CD4-positive, alpha-beta T cell (primary cell): ENCODE measurements at regions not wholly inside any gene's neighbourhood (a gene's known extent, or its start where the extent isn't known, plus 50 kb on each side); places are given as distances from the start of the nearest gene placed in this dataset.
"Not testable (repeated sequence)": the region's sequence is repeated elsewhere in the genome, so short reads cannot be mapped to it uniquely, and the experiment has no call there.

Source experiments
- ATAC-seq: fragments of 200-7000 bp; cut with Tn5 transposase; one replicate; pipeline ENCODE4 v1.10.0; 2022; ENCODE audit warnings: mild to moderate bottlenecking; ENCODE audit not compliant: poor library complexity
- CTCF ChIA-PET: fragments of 350-600 bp; sonication (Branson Sonifier 250); formaldehyde crosslinking; loops from one replicate; lab custom pipeline; 2021; ENCODE audit warnings: antibody characterized with exemption, inconsistent platforms; lab: Charles Lee
- POLR2A ChIA-PET: fragments of 350-600 bp; sonication (Branson Sonifier 250); formaldehyde crosslinking; loops from one replicate; lab custom pipeline; 2021; ENCODE audit warnings: antibody characterized with exemption, inconsistent platforms; lab: Charles Lee
- DNase-seq, 14 experiments: peaks; one replicate each; pipeline ENCODE4 v3.0.0-alpha.2; 2013 to 2020; ENCODE audit warnings: mixed read lengths in 2 of 14
- H3K27ac ChIP-seq, 2 donors: one replicate each; pipeline versions ENCODE4 v1.5.1 to v1.7.0; 2013; ENCODE audit warnings: low read length in 2 of 2, low read depth in 1 of 2, mild to moderate bottlenecking in 1 of 2
- H3K27me3 ChIP-seq, 2 experiments: 1 replicate in 1 of 2; 2 replicates in 1 of 2; pipeline versions ENCODE4 v1.6.1 to v1.7.0; 2013; ENCODE audit warnings: low read length in 2 of 2, control low read depth in 1 of 2, mild to moderate bottlenecking in 1 of 2, moderate library complexity in 1 of 2; ENCODE audit not compliant: insufficient read depth in 2 of 2, control insufficient read depth in 1 of 2
- H3K36me3 ChIP-seq: one replicate; pipeline ENCODE4 v1.6.1; 2013; ENCODE audit warnings: low read length, control low read depth; ENCODE audit not compliant: insufficient read depth
- H3K4me1 ChIP-seq: one replicate; pipeline ENCODE4 v1.6.1; 2013; ENCODE audit warnings: low read length, control low read depth; ENCODE audit not compliant: insufficient read depth
- H3K4me3 ChIP-seq: one replicate; pipeline ENCODE4 v1.5.1; 2013; ENCODE audit warnings: mild to moderate bottlenecking, low read length, moderate library complexity
- H3K9me3 ChIP-seq, 2 experiments: 1 replicate in 1 of 2; 2 replicates in 1 of 2; pipeline versions ENCODE4 v1.6.1 to v1.7.0; 2013; ENCODE audit warnings: low read length in 2 of 2, mild to moderate bottlenecking in 2 of 2, control low read depth in 1 of 2, moderate library complexity in 1 of 2; ENCODE audit not compliant: control insufficient read depth in 1 of 2, insufficient read depth in 1 of 2
- H3K27ac Mint-ChIP-seq: one replicate; pipeline ENCODE4 v1.8.0; 2020; ENCODE audit warnings: mixed read lengths
- H3K27me3 Mint-ChIP-seq: one replicate; pipeline ENCODE4 v1.8.0; 2021; ENCODE audit warnings: mixed read lengths
- H3K36me3 Mint-ChIP-seq: one replicate; pipeline ENCODE4 v1.8.0; 2021; ENCODE audit warnings: low read depth, mixed read lengths
- H3K4me1 Mint-ChIP-seq: one replicate; pipeline ENCODE4 v1.8.0; 2021; ENCODE audit warnings: low read depth, mixed read lengths
- H3K4me3 Mint-ChIP-seq: one replicate; pipeline ENCODE4 v1.8.0; 2020; ENCODE audit warnings: mild to moderate bottlenecking, mixed read lengths
- H3K9me3 Mint-ChIP-seq: one replicate; pipeline ENCODE4 v1.8.0; 2020; ENCODE audit warnings: mixed read lengths
- intact Hi-C, 2 experiments: fragments of 100-400 bp; cut with DNase I in 1 of 2; cut with micrococcal nuclease in 1 of 2; formaldehyde crosslinking; loops; one replicate each; pipeline versions ENCODE4 v1.15.1 to v1.9.0; 2023 to 2025; cut with DNase I, micrococcal nuclease

DNA sequence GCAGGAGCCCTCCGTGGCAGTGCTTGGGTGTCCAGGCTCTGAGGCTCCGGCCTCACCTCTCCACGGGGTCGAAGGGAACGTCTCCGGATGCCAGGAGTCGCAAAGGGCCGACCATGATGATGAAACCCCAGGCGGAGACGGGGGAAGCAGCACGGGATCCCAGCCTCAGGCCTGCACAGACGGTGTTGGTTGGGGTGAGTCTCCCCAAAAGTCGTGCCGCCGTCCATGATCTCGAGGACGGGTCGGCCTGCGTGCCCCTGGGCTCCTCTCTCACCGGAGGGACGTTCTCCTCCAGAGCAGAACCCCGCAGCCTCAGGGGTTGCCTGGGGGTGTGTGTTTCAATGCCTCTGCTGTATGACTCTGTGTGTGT, 100.6 kb upstream of the FOXD4L5 start:
- not testable (repeated sequence) for H3K27ac Mint-ChIP-seq

DNA sequence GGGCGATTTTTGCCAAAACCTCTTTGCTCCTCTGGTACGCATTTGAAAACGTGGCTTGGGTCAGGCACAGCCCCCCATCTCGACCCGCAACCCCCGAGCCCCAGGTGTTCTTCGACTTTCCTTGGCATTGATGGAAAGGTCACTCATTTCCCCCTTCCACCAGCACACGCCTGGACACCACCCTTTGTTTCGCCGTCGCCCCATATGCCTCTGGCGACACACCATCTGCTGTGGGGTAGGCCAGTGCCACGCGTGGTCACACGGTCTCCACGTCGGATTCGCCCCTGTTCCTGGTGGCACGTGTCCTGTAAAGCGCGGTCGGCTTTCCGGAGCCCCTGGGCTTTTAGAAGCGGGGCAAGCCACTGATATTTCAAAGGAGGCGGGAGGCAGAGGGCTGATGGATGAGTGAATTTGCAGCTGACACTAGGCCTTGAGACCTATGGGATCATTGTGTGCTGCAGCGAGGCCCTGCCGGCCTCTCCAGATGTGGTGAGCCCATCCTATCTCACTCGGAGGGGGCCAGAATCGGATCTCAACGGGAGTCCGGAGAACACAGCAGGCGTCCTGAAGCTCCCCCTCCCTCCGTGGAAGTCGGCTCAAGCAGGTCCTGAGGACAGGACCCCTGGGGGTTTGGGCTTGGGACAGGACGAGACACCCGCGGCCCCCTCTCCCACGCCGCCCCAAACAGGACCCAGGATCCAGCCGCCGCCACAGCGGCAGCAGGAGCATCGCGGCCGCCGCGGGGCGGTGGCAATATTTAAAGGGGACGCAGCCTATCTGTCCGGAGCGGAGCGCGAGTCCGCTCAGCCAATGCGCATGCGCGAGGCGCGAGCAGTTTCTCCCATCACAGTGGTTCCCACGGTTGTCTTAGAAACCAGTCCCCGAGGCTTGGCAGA, 100.0 kb upstream of the FOXD4L5 start:
- H3K4me1 ChIP-seq, H3K4me3 Mint-ChIP-seq, intact Hi-C loops, H3K27me3 Mint-ChIP-seq, H3K4me1 Mint-ChIP-seq, H3K27ac ChIP-seq, H3K4me3 ChIP-seq, H3K27me3 ChIP-seq, CTCF ChIA-PET, DNase-seq, ATAC-seq, POLR2A ChIA-PET, H3K36me3 Mint-ChIP-seq, H3K36me3 ChIP-seq, H3K9me3 Mint-ChIP-seq, H3K27ac Mint-ChIP-seq: not testable (repeated sequence)
- H3K9me3 ChIP-seq, result peaks cover 0 to 61% of the 10 kb centered on the region in 2 experiments

More for the DNA sequence above, 100.6 kb upstream of the FOXD4L5 start:
- H3K4me3 ChIP-seq, H3K4me3 Mint-ChIP-seq, H3K9me3 Mint-ChIP-seq, ATAC-seq, H3K27me3 Mint-ChIP-seq, POLR2A ChIA-PET, CTCF ChIA-PET, H3K27me3 ChIP-seq, H3K4me1 Mint-ChIP-seq, DNase-seq, H3K27ac ChIP-seq, H3K36me3 ChIP-seq, intact Hi-C loops, H3K4me1 ChIP-seq, H3K36me3 Mint-ChIP-seq: not testable (repeated sequence)
- peaks cover 0 to 67% of the 10 kb centered on the region in 2 experiments for H3K9me3 ChIP-seq

DNA sequence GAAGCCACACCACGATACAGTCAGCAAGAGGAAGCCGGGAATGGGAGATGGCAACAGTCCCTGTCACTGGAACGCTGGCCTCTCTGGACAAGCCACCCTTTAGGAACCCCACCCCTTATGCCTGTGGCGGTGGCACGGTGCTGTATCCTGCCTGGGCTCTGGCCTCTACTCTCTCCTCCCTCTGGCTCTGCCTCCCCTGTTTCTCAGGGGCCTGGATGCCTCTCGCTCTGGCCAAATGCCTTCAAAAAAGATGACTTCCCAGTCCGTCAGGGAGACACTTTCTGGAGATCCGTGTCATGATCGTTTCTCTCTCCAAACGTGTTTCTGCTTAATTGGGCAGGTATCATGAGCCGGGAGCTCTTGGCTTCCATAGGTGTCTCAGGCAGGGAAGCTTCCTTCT, 99.1 kb upstream of the FOXD4L5 start:
- H3K27ac Mint-ChIP-seq, H3K4me3 Mint-ChIP-seq, POLR2A ChIA-PET, H3K4me1 ChIP-seq, intact Hi-C loops, H3K4me1 Mint-ChIP-seq, H3K4me3 ChIP-seq, H3K9me3 Mint-ChIP-seq, CTCF ChIA-PET, H3K27me3 ChIP-seq, ATAC-seq, H3K27ac ChIP-seq, H3K36me3 Mint-ChIP-seq, DNase-seq, H3K36me3 ChIP-seq, H3K27me3 Mint-ChIP-seq: not testable (repeated sequence)
- H3K9me3 ChIP-seq, result peaks cover 0 to 52% of the 10 kb centered on the region in 2 experiments

DNA sequence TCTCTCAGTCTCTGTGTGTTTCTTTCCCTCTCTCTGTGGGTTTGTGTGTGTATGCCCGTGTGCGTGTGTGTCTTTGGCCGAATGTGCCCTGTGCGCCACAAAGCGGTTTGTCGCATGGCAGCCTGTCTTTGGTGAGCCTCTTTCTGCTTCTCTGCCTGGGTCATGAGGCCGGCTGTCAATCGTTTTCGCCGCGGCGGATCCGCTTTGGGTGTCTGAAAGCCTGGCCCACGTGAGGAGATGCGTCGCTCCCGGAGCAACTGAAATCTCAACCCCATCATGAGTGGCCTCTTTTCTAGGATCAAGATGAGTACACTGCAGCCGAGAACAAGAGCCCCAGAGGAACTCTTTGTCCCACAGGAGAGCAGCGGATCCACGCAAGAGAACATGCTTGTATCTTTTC, 98.6 kb upstream of the FOXD4L5 start:
- H3K36me3 Mint-ChIP-seq, H3K27ac Mint-ChIP-seq, ATAC-seq, H3K4me1 Mint-ChIP-seq, H3K4me1 ChIP-seq, DNase-seq, H3K4me3 Mint-ChIP-seq, H3K9me3 Mint-ChIP-seq, H3K4me3 ChIP-seq, H3K27me3 ChIP-seq, H3K36me3 ChIP-seq, H3K27me3 Mint-ChIP-seq, H3K27ac ChIP-seq, POLR2A ChIA-PET, intact Hi-C loops, CTCF ChIA-PET: not testable (repeated sequence)
- H3K9me3 ChIP-seq, result peaks cover 0 to 47% of the 10 kb centered on the region in 2 experiments

DNA sequence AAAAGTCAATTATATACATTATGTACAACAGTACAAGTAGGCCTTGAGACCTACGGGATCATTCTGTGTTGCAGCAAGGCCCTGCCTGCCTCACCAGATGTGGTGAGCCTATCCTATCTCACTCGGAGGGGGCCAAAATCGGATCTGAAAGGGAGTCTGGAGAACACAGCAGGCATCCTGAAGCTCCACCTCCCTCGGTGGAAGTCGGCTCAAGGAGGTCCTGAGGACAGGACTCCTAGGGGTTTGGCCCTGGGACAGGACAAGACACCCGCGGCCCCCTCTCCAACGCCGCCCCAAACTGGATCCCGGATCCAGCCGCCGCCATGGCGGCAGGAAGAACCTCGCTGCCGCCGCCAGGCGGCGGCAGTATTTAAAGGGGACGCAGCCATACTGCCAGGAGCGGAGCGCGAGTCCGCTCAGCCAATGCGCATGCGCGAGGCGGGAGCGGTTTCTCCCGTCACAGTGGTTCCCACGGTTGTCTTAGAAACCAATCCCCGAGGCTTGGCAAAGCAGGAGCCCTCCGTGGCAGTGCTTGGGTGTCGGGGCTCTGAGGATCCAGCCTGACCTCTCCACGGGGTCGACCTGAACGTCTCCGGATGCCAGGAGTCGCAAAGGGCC, 97.8 kb upstream of the FOXD4L5 start:
- H3K9me3 Mint-ChIP-seq, H3K27me3 ChIP-seq, H3K36me3 ChIP-seq, POLR2A ChIA-PET, DNase-seq, H3K27me3 Mint-ChIP-seq, ATAC-seq, CTCF ChIA-PET, H3K4me3 Mint-ChIP-seq, H3K36me3 Mint-ChIP-seq, intact Hi-C loops, H3K4me3 ChIP-seq, H3K4me1 Mint-ChIP-seq, H3K27ac Mint-ChIP-seq, H3K4me1 ChIP-seq, H3K27ac ChIP-seq: not testable (repeated sequence)
- H3K9me3 ChIP-seq, result peaks cover 0 to 43% of the 10 kb centered on the region in 2 experiments
